ENCODE measurements at regions not wholly inside any gene's neighbourhood (a gene's known extent, or its start where the extent isn't known, plus 50 kb on each side); places are given as distances from the start of the nearest gene placed in this dataset.

GRCh38 chr10:109070492-109070891 is 852.8 kb downstream of the XPNPEP1 start:
- TF ChIP-seq SP1 (IDR thresholded peaks at IDR 0.05) (no peak), SUZ12 (IDR thresholded peaks at IDR 0.05) (no peak), TARDBP (IDR thresholded peaks at IDR 0.05) (no peak)

Measured in HEK293T (cell line).